NOMO-1 treated with DMSO at 0.1 percent for 48 hours (cell line): ENCODE measurements at regions not wholly inside any gene's neighbourhood (a gene's known extent, or its start where the extent isn't known, plus 50 kb on each side); places are given as distances from the start of the nearest gene placed in this dataset.

Source experiments
- DNase-seq: peaks from one replicate; lab custom pipeline; 2025; ENCODE audit not compliant: unreplicated experiment; lab: John Stamatoyannopoulos, UW

DNA sequence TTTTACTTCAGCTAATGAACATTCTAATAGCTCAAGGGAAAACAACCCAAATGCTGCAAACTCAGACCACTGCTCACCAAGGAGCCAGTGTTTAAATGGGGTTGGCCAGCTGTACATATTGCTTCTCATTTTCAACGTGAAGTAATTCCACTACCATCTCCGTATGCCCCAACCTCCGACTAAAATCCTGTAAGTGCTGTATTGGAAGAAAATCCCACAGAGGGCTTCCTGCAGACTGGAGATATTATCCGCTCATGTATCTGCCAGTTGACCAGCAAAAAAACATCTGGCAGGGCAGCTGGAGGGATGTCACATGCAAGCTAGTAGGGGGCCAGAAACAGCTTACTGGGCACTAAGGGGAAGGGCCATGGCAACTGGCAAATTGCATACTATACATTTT is 485.0 kb downstream of the SNAPC1 start:
- DNase-seq: no peak

GRCh38 chr14:62251237-62251636 is 489.0 kb downstream of the SNAPC1 start:
- no peak for DNase-seq

DNA sequence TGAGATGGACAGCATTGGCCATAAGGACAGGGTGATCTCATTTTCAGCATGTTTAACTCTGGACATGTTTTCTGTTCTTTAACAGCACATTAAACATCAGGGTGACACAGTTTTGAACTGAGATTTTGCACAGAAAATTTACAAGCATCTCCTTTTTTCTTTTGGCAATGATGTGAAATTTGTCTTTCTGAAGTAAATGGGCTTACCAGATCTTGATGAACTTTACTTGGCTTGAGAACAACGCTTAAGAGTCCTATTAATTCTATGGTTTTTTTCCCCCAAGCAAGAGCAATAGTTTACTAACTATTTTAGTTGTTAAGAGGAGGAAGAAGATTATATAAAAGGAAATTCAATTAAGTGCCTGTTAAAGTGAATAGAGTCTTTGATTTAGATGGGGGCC is 491.0 kb downstream of the SNAPC1 start:
- DNase-seq: no peak

- no peak for DNase-seq
Observed at GRCh38 chr14:62253911-62254310, 491.7 kb downstream of the SNAPC1 start.

- DNase-seq: no peak
Observed at GRCh38 chr14:62269204-62269603, 507.0 kb downstream of the SNAPC1 start.

- DNase-seq: no peak
Observed at GRCh38 chr14:62270236-62270635, 508.0 kb downstream of the SNAPC1 start.

GRCh38 chr14:62280366-62280765 is 518.1 kb downstream of the SNAPC1 start:
- no peak for DNase-seq

DNA sequence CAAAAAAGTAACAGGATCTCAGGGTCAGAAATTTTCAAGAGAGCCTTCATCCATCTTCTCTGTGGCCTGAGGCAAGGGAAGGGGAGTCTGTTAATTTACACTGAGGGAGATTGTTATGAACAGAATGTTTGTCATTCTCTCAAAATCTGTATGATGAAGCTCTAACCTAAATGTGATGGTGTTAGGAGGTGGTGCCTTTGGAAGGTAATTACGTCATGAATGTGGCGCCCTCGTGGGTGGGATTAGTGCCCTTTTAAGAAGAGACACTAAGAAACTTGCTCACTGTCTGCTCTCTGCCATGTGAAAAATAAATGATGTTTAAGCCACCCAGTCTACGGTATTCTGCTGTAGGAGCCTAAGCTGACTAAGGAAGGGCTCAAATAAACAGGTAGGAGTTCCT is 521.6 kb downstream of the SNAPC1 start:
- DNase-seq: no peak

DNA sequence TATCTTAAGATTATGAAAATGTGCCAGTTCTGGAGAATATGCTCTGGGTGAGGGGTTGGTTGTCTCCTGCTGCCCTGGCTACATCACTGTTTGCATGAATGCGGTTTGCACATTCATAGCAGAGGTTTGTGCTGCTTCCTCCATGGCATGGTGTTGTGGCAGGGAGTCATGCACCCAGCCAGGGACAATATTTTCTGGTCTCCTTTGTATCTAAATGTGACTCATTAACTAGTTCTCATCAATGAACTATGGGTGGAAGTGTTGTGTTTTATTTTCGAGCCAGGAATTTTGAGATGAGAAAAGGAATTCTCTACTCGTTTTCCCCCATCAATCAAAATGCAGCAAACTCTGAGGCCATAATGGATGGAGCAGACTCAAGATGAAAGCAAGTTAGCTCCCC is 527.3 kb downstream of the SNAPC1 start:
- DNase-seq: no peak

- DNase-seq: no peak
Observed at GRCh38 chr14:62301080-62301479, 538.9 kb downstream of the SNAPC1 start.

- no peak for DNase-seq
Observed at GRCh38 chr14:62301911-62302310, 539.7 kb downstream of the SNAPC1 start.

- no peak for DNase-seq
Observed at GRCh38 chr14:62303437-62303836, 541.2 kb downstream of the SNAPC1 start.

- DNase-seq: no peak
Observed at GRCh38 chr14:62304257-62304656, 542.0 kb downstream of the SNAPC1 start.

- no peak for DNase-seq
Observed at GRCh38 chr14:62307844-62308243, 545.6 kb downstream of the SNAPC1 start.

- no peak for DNase-seq
Observed at GRCh38 chr14:62308316-62308715, 546.1 kb downstream of the SNAPC1 start.

DNA sequence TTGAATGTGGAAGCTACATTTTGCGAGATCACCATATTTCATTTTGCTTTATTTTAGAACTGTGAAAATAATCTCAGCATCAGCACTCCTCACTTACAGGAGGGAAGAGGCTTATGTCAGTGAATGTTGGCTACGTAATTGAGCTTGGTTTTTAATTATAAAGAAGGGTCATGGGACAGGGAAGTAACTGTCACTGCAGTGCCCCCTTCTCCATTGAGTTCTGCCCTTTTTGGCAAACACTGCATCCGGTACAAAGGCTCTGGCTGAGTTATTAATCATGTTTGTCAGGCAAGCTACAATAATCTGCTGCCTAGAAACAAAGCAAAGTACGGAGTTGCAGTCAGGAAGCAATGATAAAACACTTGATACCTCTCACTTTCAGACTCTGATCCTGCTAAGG is 546.7 kb downstream of the SNAPC1 start:
- DNase-seq: no peak

- no peak for DNase-seq
Observed at GRCh38 chr14:62313212-62313611, 551.0 kb downstream of the SNAPC1 start.

DNA sequence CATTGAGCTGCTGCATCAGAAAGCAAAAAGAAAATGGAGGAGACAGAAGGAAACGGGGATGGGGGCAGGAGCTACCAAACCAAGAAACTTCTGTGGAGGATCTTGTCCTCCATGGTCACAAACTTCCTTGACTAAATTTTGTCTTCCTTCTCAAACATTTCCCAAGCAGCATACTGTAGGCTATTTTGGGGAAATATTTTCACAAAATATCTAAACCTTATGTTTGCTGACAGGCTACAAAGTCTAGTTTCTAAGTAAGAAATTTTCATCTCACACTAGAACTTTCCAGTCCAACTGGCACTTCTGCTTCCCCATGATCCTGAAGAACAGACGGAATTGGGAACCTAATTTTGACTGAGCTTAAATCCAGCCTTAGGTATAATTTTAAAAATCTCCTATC is 552.0 kb downstream of the SNAPC1 start:
- DNase-seq: no peak

DNA sequence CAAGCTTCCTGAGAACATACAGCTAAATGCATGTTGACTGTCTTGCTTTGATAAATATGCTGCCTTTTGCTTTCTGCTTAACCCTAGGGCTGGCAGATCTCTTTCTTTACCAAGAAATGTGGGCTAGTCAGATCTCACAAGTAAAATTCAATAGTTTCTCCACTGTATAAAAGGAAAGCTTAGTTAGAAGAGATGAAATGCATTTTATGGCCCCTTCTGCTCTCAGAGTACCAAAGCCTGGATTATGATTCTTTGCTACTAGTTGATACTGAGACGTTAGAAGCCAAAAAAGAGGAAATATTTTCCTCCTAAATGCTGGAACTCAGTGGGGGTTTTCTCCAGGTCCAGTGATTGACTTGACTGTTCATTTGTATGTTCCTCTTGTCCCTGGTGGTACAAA is 552.7 kb downstream of the SNAPC1 start:
- DNase-seq: no peak

GRCh38 chr14:62315631-62316030 is 553.4 kb downstream of the SNAPC1 start:
- DNase-seq: no peak

DNA sequence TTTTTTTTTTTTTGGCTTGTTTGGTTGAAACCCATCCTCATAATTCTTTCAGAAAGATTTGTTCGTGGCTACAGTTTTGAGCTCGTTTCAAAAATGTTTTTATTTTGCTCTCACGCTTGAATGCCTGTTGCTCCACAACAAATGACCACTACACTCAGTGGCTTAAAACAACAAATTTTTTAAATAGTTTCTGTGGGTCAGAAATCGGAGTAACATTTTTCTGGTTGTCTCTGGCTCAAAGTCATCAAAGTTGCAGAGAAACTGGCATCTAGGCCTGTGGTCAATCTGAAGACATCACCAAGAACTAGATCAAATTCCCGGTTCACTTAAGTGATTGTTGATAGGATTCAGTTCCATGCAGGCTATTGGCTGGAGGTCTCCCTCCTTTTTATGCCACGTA is 560.0 kb downstream of the SNAPC1 start:
- DNase-seq: no peak

GRCh38 chr14:62329427-62329826 is 567.2 kb downstream of the SNAPC1 start:
- DNase-seq: no peak

GRCh38 chr14:62347562-62348011 is 585.4 kb downstream of the SNAPC1 start:
- DNase-seq: no peak

- DNase-seq: no peak
Observed at GRCh38 chr14:62357362-62357761, 595.1 kb downstream of the SNAPC1 start.
